ENCODE measurements at regions not wholly inside any gene's neighbourhood (a gene's known extent, or its start where the extent isn't known, plus 50 kb on each side); places are given as distances from the start of the nearest gene placed in this dataset.

- no peak overlapping the region for H3K4me2 ChIP-seq (ENCODE audit: insufficient read depth, low read length)
- H2AFZ ChIP-seq (ENCODE audit: low read depth, low read length) = no peak overlapping the region
- no peaks in the 10 kb centered on the region for H3K79me2 ChIP-seq (ENCODE audit: control insufficient read depth, insufficient read depth, low read length)
- H4K20me1 ChIP-seq (replicated peaks; ENCODE audit: control insufficient read depth, extremely low read depth, insufficient read depth, low read length) = no peaks in the 10 kb centered on the region
- H3K4me3 ChIP-seq (replicated peaks in 1 of 3; ENCODE audit: insufficient read depth in 1 of 3, low read depth in 1 of 3, low read length in 3 of 3) = no peak overlapping the region
- no peak overlapping the region for H3K27ac ChIP-seq (ENCODE audit: insufficient read depth, low read depth, low read length)
- intact Hi-C loops (cut with micrococcal nuclease) = no loop called here
- H3K4me1 ChIP-seq (ENCODE audit: control insufficient read depth, extremely low read depth, insufficient read depth, low read length) = peaks cover 6% of the 10 kb centered on the region
- no peak for FAIRE-seq
- TF ChIP-seq GATA2 (IDR thresholded peaks at IDR 0.05; ENCODE audit: insufficient read depth, insufficient read length, low read depth, low read length) (no peak), MAX (IDR thresholded peaks at IDR 0.05; ENCODE audit: insufficient read depth, insufficient read length) (no peak), CTCF (IDR thresholded peaks at IDR 0.05; ENCODE audit: extremely low read depth in 1 of 2, insufficient read depth in 1 of 2, low read depth in 1 of 2, low read length in 2 of 2) (no peak), EZH2 (IDR thresholded peaks at IDR 0.05; ENCODE audit: borderline replicate concordance, low read depth, low read length, severe bottlenecking) (no peak), POLR2A (IDR thresholded peaks at IDR 0.05; ENCODE audit: low read depth, low read length) (no peak), JUN (IDR thresholded peaks at IDR 0.05; ENCODE audit: borderline replicate concordance, insufficient read depth, insufficient read length, low read depth) (no peak), MYC (IDR thresholded peaks at IDR 0.05; ENCODE audit: low read depth, low read length) (no peak)
- H3K27me3 ChIP-seq (ENCODE audit: control insufficient read depth in 2 of 2, insufficient read depth in 2 of 2, low read length in 2 of 2) = no peaks in the 10 kb centered on the region
- H3K9ac ChIP-seq (replicated peaks; ENCODE audit: extremely low read depth, insufficient read depth, low read length) = no peak overlapping the region
- ChIA-PET POLR2A (no interaction called here), CTCF (no interaction called here)
- dilution Hi-C loops (cut with MboI; ENCODE audit: extremely low pct_ligation_motif_present, low sequenced_read_pairs) = loop anchor here (25.0 kb wide), 1 partner anchor 99 kb away; no protein-coding TSS in a partner anchor
- H3K9me3 ChIP-seq (replicated peaks; ENCODE audit: control insufficient read depth, insufficient read depth, low read length) = no peaks in the 10 kb centered on the region
- no peaks in the 10 kb centered on the region for H3K36me3 ChIP-seq (ENCODE audit: control insufficient read depth in 2 of 2, extremely low read depth in 1 of 2, insufficient read depth in 2 of 2, low read length in 2 of 2)
- H3K9me1 ChIP-seq (replicated peaks; ENCODE audit: control insufficient read depth, extremely low read depth, insufficient read depth, low read length) = no peaks in the 10 kb centered on the region
- BruUV-seq (replicated peaks) = no TSS peak
- no peak for DNase-seq (ENCODE audit: low read depth, low spot score)
These were observed 217.9 kb upstream of the SGK1 start for GRCh38 chr6:134535831-134536230.

Measured in endothelial cell of umbilical vein (primary cell).